WERI-Rb-1 (cell line): ENCODE measurements at regions not wholly inside any gene's neighbourhood (a gene's known extent, or its start where the extent isn't known, plus 50 kb on each side); places are given as distances from the start of the nearest gene placed in this dataset.

Source experiments
- DNase-seq: peaks from one replicate; pipeline ENCODE4 v3.0.0-alpha.2; 2020
- H3K27ac ChIP-seq: fragments of 250-450 bp; sonication (Bioruptor Pico); 2 replicates; pipeline ENCODE4 v1.5.1; 2020; ENCODE audit warnings: mild to moderate bottlenecking, moderate library complexity
- H3K27me3 ChIP-seq: fragments of 250-450 bp; sonication (Bioruptor Pico); 2 replicates; pipeline ENCODE4 v1.5.1; 2021; ENCODE audit warnings: mild to moderate bottlenecking, low read depth, moderate library complexity; ENCODE audit not compliant: insufficient read depth, severe bottlenecking
- H3K36me3 ChIP-seq: fragments of 250-450 bp; sonication (Bioruptor Pico); 2 replicates; pipeline ENCODE4 v1.5.1; 2020; ENCODE audit warnings: mild to moderate bottlenecking, moderate library complexity
- H3K4me3 ChIP-seq: 2 replicates; pipeline ENCODE4 v1.5.1; 2011; ENCODE audit warnings: low read depth, mild to moderate bottlenecking, control low read depth, low read length
- H3K9me3 ChIP-seq: fragments of 250-450 bp; sonication (Bioruptor Pico); 2 replicates; pipeline ENCODE4 v1.5.1; 2021; ENCODE audit warnings: mild to moderate bottlenecking, moderate library complexity; ENCODE audit not compliant: severe bottlenecking
- CTCF ChIP-seq: IDR thresholded peaks from 2 replicates; pipeline ENCODE4 v1.5.1; 2011; ENCODE audit warnings: low read depth, mild to moderate bottlenecking, control low read depth, inconsistent platforms, low read length

DNA sequence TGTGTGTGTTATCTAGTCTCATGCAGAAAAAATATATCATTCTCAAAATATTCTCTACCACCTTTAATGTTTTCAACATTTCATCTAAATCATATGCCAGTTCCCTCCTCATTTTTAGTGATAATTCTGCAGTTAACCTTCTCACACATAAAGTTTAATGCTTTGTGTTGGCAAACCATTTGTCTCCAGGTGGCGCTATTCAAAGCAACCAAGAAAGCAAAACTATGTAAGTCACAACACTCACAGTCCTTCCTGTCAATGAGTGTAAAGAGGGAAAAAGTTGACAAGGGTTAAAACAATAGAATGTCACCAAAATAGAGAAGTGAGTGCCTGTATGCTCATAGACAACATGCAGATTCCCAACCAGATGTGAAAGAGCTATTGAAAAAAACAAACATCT, 961.6 kb upstream of the LRRTM1 start:
- H3K4me3 ChIP-seq, result no peak overlapping the region
- H3K9me3 ChIP-seq, result no peaks in the 10 kb centered on the region
- no peaks in the 10 kb centered on the region for H3K36me3 ChIP-seq
- DNase-seq, result peak; percentile 28
- TF ChIP-seq CTCF, result peak; percentile 60
- no peaks in the 10 kb centered on the region for H3K27me3 ChIP-seq
- no peak overlapping the region for H3K27ac ChIP-seq

- Histone ChIP-seq H3K9me3 (no peaks in the 10 kb centered on the region), H3K36me3 (no peaks in the 10 kb centered on the region), H3K4me3 (no peak overlapping the region), H3K27me3 (no peaks in the 10 kb centered on the region), H3K27ac (no peak overlapping the region)
- no peak for TF ChIP-seq CTCF
- DNase-seq, result no peak
Observed at GRCh38 chr2:81263989-81264388, 959.4 kb upstream of the LRRTM1 start.

- Histone ChIP-seq H3K4me3 (no peak overlapping the region), H3K27me3 (no peaks in the 10 kb centered on the region), H3K36me3 (no peaks in the 10 kb centered on the region), H3K9me3 (no peaks in the 10 kb centered on the region), H3K27ac (no peak overlapping the region)
- no peak for TF ChIP-seq CTCF
- DNase-seq, result no peak
Observed at GRCh38 chr2:81260320-81260719, 955.8 kb upstream of the LRRTM1 start.

GRCh38 chr2:81250270-81250669, 945.7 kb upstream of the LRRTM1 start:
- H3K4me3 ChIP-seq, result no peak overlapping the region
- no peak overlapping the region for H3K27ac ChIP-seq
- TF ChIP-seq CTCF, result no peak
- H3K36me3 ChIP-seq, result no peaks in the 10 kb centered on the region
- no peak for DNase-seq
- no peaks in the 10 kb centered on the region for H3K27me3 ChIP-seq
- no peaks in the 10 kb centered on the region for H3K9me3 ChIP-seq

DNA sequence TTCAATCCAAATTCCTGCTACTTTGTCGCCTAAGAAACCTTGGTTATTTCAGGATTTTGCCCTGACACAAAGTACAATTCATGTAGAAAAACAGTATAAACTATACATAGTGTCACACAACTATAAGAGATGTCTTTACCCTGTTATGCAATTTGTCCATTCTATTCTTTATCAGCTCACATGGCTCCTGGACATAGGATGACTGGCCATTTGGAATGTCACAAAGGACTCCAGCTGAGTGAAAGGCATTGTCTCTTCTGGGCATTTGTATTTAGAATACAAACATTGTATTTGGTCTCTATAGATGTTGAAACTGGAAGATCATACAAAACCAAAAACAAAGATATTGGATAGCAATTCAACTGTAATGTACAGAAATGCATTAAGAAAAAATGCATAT, 944.6 kb upstream of the LRRTM1 start:
- no peak for DNase-seq
- H3K9me3 ChIP-seq, result no peaks in the 10 kb centered on the region
- no peak for TF ChIP-seq CTCF

DNA sequence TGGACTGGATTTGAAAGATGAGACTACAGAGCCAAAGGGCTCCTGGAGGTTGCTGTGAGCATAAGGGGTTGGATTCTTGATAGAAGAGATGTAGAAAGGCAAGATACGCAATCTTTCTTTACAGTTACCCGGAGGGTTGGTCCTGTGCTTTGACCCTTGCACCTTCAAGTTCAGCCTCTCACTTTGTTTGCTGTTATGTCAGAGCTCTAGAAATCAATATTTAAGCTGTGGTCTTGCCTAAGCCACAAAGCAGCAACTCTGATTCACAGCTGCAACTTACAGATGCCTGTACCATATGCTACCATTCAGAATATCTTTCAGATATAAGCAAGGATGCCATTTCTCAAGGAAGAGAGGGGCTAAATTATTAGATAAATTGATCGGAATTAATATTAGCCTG, 943.1 kb upstream of the LRRTM1 start:
- no peaks in the 10 kb centered on the region for H3K27me3 ChIP-seq
- no peaks in the 10 kb centered on the region for H3K9me3 ChIP-seq
- H3K36me3 ChIP-seq, result no peaks in the 10 kb centered on the region
- TF ChIP-seq CTCF, result no peak
- no peak for DNase-seq
- no peak overlapping the region for H3K4me3 ChIP-seq
- H3K27ac ChIP-seq, result no peak overlapping the region

More for the DNA sequence above, 944.6 kb upstream of the LRRTM1 start:
- Histone ChIP-seq H3K27me3 (no peaks in the 10 kb centered on the region), H3K4me3 (no peak overlapping the region), H3K36me3 (no peaks in the 10 kb centered on the region), H3K27ac (no peak overlapping the region)
